ENCODE measurements at regions not wholly inside any gene's neighbourhood (a gene's known extent, or its start where the extent isn't known, plus 50 kb on each side); places are given as distances from the start of the nearest gene placed in this dataset.

DNA sequence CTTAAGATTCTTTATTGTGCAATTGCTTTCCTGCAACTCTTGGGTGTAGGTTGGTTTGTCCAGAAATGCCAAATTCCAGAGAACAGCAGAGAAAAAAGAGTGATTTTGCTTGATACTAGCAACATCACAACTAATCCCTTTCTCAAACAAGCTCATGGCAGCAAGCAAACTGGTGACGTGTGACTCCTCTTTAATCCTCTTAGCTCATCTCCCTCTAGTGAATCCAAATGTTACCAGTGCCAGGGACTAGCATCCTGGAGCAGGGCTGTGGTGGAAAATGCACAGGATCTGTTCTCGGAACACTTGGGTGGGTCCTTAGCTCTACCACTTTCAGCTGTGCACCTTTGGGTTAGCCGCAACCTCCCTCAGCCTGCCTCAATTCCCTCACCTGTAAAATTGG, 204.0 kb upstream of the CCL2 start:
- peaks cover 0 to 37% of the 10 kb centered on the region in 2 donors for H3K27me3 ChIP-seq
- H3K9me3 ChIP-seq: peaks cover 0 to 2% of the 10 kb centered on the region in 2 donors
- intact Hi-C loops (cut with DNase I): no loop called here
- no peak overlapping the region for H3K27ac ChIP-seq
- ATAC-seq (no peak), DNase-seq (no peak)
- H3K36me3 ChIP-seq: no peaks in the 10 kb centered on the region
- no peaks in the 10 kb centered on the region for H3K4me1 ChIP-seq
- no peak overlapping the region for H3K4me3 ChIP-seq
- TF ChIP-seq, protein P1, sequence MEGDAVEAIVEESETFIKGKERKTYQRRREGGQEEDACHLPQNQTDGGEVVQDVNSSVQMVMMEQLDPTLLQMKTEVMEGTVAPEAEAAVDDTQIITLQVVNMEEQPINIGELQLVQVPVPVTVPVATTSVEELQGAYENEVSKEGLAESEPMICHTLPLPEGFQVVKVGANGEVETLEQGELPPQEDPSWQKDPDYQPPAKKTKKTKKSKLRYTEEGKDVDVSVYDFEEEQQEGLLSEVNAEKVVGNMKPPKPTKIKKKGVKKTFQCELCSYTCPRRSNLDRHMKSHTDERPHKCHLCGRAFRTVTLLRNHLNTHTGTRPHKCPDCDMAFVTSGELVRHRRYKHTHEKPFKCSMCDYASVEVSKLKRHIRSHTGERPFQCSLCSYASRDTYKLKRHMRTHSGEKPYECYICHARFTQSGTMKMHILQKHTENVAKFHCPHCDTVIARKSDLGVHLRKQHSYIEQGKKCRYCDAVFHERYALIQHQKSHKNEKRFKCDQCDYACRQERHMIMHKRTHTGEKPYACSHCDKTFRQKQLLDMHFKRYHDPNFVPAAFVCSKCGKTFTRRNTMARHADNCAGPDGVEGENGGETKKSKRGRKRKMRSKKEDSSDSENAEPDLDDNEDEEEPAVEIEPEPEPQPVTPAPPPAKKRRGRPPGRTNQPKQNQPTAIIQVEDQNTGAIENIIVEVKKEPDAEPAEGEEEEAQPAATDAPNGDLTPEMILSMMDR (IDR thresholded peaks at IDR 0.05): no peak

DNA sequence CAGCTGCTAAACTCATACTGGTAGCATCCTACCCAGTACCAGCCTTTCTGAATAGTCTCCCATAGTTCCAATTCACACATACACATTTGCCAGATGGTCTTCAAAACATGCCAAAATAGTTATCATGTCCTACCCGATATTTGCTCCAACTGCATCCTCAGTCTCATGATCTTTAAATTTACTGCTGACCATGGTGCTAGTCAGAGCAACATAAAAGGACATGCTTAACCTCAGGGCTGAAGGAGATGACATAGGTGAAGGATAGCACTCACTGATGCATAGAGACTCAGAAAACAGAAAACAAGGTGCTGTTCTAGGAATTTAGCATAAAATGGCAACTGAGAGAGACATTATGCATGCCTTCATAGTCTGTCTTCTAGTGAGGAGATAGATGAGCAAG, 200.6 kb upstream of the CCL2 start:
- TF ChIP-seq, protein P1 (IDR thresholded peaks at IDR 0.05): no peak
- no peak for ATAC-seq
- intact Hi-C loops (cut with DNase I): no loop called here

DNA sequence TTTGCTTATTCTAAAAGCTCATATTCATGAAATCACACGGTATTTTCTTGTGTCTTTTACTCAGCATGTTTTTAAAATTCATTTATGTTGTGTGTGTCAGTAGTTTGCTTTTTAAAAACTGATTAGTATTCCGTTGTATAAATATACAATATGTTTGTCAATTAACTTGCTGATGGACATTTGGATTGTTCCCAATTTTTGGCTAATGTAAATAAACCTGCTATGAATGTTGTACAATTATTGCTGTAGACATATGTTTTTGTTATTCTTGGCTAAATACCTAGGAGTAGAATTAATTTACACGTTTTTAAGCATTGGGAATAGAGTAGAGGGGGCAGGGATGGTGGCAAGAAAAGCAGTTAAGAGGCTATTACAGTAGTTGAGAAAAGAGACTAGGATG, 199.5 kb upstream of the CCL2 start:
- H3K4me1 ChIP-seq: no peaks in the 10 kb centered on the region
- H3K36me3 ChIP-seq: no peaks in the 10 kb centered on the region
- intact Hi-C loops (cut with DNase I): no loop called here
- no peak overlapping the region for H3K27ac ChIP-seq
- H3K9me3 ChIP-seq: no peaks in the 10 kb centered on the region
- TF ChIP-seq, protein P1 (IDR thresholded peaks at IDR 0.05): no peak
- ATAC-seq (no peak), DNase-seq (no peak)
- H3K4me3 ChIP-seq: no peak overlapping the region
- peaks cover 0 to 28% of the 10 kb centered on the region in 2 donors for H3K27me3 ChIP-seq

More for the DNA sequence above, 200.6 kb upstream of the CCL2 start:
- no peak overlapping the region for H3K27ac ChIP-seq
- peaks cover 0 to 28% of the 10 kb centered on the region in 2 donors for H3K27me3 ChIP-seq
- no peaks in the 10 kb centered on the region for H3K36me3 ChIP-seq
- H3K4me1 ChIP-seq: no peaks in the 10 kb centered on the region
- no peaks in the 10 kb centered on the region for H3K9me3 ChIP-seq
- no peak for DNase-seq
- no peak overlapping the region for H3K4me3 ChIP-seq

DNA sequence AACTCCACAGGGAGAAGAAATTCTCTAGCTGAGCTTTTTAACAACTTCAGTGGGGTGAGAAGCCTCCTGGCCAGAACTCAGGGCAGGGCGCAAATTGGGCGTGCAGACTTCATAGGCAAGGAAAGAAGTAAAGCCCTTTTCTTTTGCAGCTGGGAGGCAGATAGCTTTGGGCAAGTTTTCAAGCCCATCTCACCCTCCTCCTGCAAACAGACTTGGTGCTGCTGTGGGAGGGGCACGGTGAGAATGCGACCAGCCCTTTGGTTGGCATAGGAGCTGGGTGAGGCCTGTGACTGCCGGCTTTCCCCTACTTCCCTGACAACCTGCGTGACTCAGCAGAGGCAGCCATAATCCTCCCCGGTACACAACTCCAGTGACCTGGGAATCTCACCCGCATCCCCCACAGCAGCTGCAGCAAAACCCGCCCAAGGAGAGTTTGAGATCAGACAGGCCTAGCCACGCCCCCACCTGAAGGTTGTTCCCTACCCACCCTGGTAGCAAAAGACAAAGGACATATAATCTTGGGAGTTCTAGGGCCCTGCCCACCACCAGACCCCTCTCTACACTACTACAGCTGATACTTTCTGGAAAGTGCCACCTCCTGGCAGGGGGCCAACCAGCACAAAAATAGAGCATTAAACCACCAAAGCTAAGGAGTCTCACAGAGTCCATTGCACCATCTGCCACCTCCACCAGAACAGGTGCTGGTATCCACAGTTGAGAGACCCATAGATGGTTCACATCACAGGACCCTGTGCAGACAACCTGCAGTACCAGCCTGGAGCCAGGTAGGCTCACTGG, 195.5 kb upstream of the CCL2 start:
- DNase-seq: no peak
- no peak for ATAC-seq
- Histone ChIP-seq H3K27me3 (peaks cover 0 to 18% of the 10 kb centered on the region in 2 donors), H3K4me1 (no peaks in the 10 kb centered on the region), H3K9me3 (no peaks in the 10 kb centered on the region), H3K36me3 (no peaks in the 10 kb centered on the region), H3K27ac (no peak overlapping the region), H3K4me3 (no peak overlapping the region)
- TF ChIP-seq, protein P1 (IDR thresholded peaks at IDR 0.05): no peak
- intact Hi-C loops (cut with DNase I): no loop called here

DNA sequence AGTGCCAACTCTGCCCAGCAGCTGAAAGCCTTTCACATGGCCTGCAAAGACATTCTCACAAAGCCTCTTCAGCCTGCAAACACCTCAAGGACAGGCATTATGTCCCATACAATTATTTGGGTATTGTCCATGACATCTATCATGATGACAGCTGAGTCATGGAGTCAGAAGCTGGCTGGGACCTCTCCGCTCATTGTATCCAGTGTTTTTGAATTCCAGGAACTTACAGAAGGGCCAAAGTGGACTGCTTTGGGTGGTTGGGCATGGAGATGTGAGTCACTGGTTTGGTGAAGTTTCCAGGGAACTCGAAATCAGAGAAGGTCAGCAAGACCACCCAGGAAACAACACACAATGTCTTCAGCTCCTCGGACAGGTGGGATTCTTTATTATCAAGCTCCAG, 188.6 kb upstream of the CCL2 start:
- H3K4me3 ChIP-seq: no peak overlapping the region
- intact Hi-C loops (cut with DNase I): no loop called here
- no peak overlapping the region for H3K27ac ChIP-seq
- ATAC-seq: no peak
- DNase-seq: no peak
- TF ChIP-seq, protein P1 (IDR thresholded peaks at IDR 0.05): no peak
- H3K27me3 ChIP-seq: no peaks in the 10 kb centered on the region
- H3K9me3 ChIP-seq: no peaks in the 10 kb centered on the region
- H3K4me1 ChIP-seq: no peaks in the 10 kb centered on the region
- H3K36me3 ChIP-seq: no peaks in the 10 kb centered on the region

Measured in left lung (tissue), 4 donors.